ENCODE measurements at regions not wholly inside any gene's neighbourhood (a gene's known extent, or its start where the extent isn't known, plus 50 kb on each side); places are given as distances from the start of the nearest gene placed in this dataset.

DNA sequence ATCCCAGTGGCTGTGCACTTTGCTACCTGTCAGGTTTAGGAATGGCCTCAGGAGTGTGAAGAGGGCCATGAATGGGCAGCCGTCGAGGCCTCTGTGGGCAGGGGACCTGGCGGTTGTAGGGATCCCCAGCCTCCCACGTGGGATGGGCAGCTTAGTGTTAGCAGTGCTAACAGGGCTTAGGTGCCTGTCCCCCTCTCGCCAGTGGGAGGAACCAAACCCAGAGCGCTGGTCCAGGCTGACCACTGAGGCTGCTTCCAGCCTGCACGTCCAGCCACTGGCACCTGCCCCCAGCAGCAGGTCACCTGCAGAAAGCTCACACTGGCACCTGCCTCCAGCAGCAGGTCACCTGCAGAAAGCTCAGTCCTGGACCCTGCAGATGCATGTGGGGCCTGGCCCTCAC lies 162.2 kb upstream of the CIBAR2 start:
- TF ChIP-seq CTCF (IDR thresholded peaks at IDR 0.05) (no peak), POLR2A (IDR thresholded peaks at IDR 0.05) (no peak)
